HEK293 (cell line): ENCODE measurements at regions not wholly inside any gene's neighbourhood (a gene's known extent, or its start where the extent isn't known, plus 50 kb on each side); places are given as distances from the start of the nearest gene placed in this dataset.

ENCODE experiments used
- CTCF ChIA-PET: fragments of 350-600 bp; formaldehyde crosslinking; extraction: SDS; loops from one replicate; lab custom pipeline; 2021; ENCODE audit warnings: antibody characterized with exemption; lab: Yijun Ruan, JAX
- POLR2A ChIA-PET: fragments of 300-600 bp; formaldehyde crosslinking; extraction: SDS; loops from one replicate; lab custom pipeline; 2020; ENCODE audit warnings: antibody characterized with exemption, inconsistent platforms; lab: Yijun Ruan, JAX
- H3K27ac ChIP-seq: fragments of 200-500 bp; sonication (Bioruptor generic); 2 replicates; pipeline ENCODE4 v1.5.1; 2014; ENCODE audit warnings: low read depth, low read length, control low read depth, inconsistent platforms; ENCODE audit errors: extremely low read depth
- H3K36me3 ChIP-seq, 2 experiments: fragments of 200-500 bp in 1 of 2; sonication (Bioruptor generic) in 1 of 2; 1 replicate in 1 of 2; 2 replicates in 1 of 2; pipeline ENCODE4 v1.5.1; 2014 to 2017; ENCODE audit warnings: inconsistent platforms in 2 of 2, low read length in 2 of 2; ENCODE audit not compliant: control insufficient read depth in 2 of 2, insufficient read depth in 1 of 2
- H3K4me1 ChIP-seq: fragments of 200-500 bp; sonication (Bioruptor generic); 2 replicates; pipeline ENCODE4 v1.5.1; 2014; ENCODE audit warnings: mild to moderate bottlenecking, low read length, inconsistent platforms; ENCODE audit not compliant: control insufficient read depth, insufficient read depth
- H3K4me3 ChIP-seq: 2 replicates; pipeline ENCODE4 v1.5.1; 2011; ENCODE audit warnings: low read depth, mild to moderate bottlenecking, control low read depth, low read length, moderate library complexity
- H3K9me3 ChIP-seq: fragments of 200-500 bp; sonication (Bioruptor generic); 2 replicates; pipeline ENCODE4 v1.5.1; 2014; ENCODE audit warnings: low read depth, low read length, inconsistent platforms; ENCODE audit not compliant: control insufficient read depth, insufficient read depth
- BCL11B ChIP-seq: fragments of 450-650 bp; formaldehyde crosslinking; IDR thresholded peaks from 2 replicates; pipeline ENCODE4 v1.5.1; 2016; ENCODE audit warnings: low read depth, missing biosample characterization, missing genetic modification characterization
- GLI2 ChIP-seq: fragments of 450-650 bp; formaldehyde crosslinking; IDR thresholded peaks from 2 replicates; pipeline ENCODE4; 2017; ENCODE audit warnings: missing biosample characterization, missing genetic modification characterization, low read depth, borderline replicate concordance
- PRDM6 ChIP-seq: fragments of 450-650 bp; formaldehyde crosslinking; IDR thresholded peaks from 2 replicates; pipeline ENCODE4 v1.5.1; 2017; ENCODE audit warnings: missing biosample characterization, missing genetic modification characterization
- SP2 ChIP-seq: fragments of 450-650 bp; formaldehyde crosslinking; IDR thresholded peaks from 2 replicates; pipeline ENCODE4 v1.5.1; 2016; ENCODE audit warnings: missing biosample characterization, missing genetic modification characterization
- ZBTB11 ChIP-seq: fragments of 450-650 bp; formaldehyde crosslinking; conservative IDR thresholded peaks from 2 replicates; pipeline ENCODE4 v1.5.1; 2016; ENCODE audit warnings: low read depth, missing biosample characterization, missing genetic modification characterization
- ZBTB17 ChIP-seq: fragments of 450-650 bp; formaldehyde crosslinking; IDR thresholded peaks from 2 replicates; pipeline ENCODE4 v1.5.1; 2016; ENCODE audit warnings: missing biosample characterization, missing genetic modification characterization
- ZNF148 ChIP-seq: fragments of 450-650 bp; formaldehyde crosslinking; IDR thresholded peaks from 2 replicates; pipeline ENCODE4 v1.5.0; 2017; ENCODE audit warnings: missing biosample characterization, missing genetic modification characterization, borderline replicate concordance
- ZNF155 ChIP-seq: fragments of 450-650 bp; formaldehyde crosslinking; IDR thresholded peaks from 2 replicates; pipeline ENCODE4 v1.5.1; 2016; ENCODE audit warnings: missing biosample characterization, missing genetic modification characterization
- ZNF221 ChIP-seq: fragments of 450-650 bp; formaldehyde crosslinking; IDR thresholded peaks from 2 replicates; pipeline ENCODE4 v1.5.1; 2017; ENCODE audit warnings: missing biosample characterization, missing genetic modification characterization, borderline replicate concordance
- ZNF266 ChIP-seq: fragments of 450-650 bp; formaldehyde crosslinking; IDR thresholded peaks from 2 replicates; pipeline ENCODE4 v1.5.1; 2016; ENCODE audit warnings: missing biosample characterization, missing genetic modification characterization, low read depth
- ZNF324 ChIP-seq: fragments of 450-650 bp; formaldehyde crosslinking; IDR thresholded peaks from 2 replicates; pipeline ENCODE4 v1.5.1; 2016; ENCODE audit warnings: missing biosample characterization, missing genetic modification characterization
- ZNF404 ChIP-seq: fragments of 450-650 bp; formaldehyde crosslinking; IDR thresholded peaks from 2 replicates; pipeline ENCODE4 v1.5.1; 2017; ENCODE audit warnings: missing biosample characterization, missing genetic modification characterization
- ZNF548 ChIP-seq: fragments of 450-650 bp; formaldehyde crosslinking; IDR thresholded peaks from 2 replicates; pipeline ENCODE4 v1.5.1; 2016; ENCODE audit warnings: missing biosample characterization, missing genetic modification characterization
- ZNF555 ChIP-seq: fragments of 450-650 bp; formaldehyde crosslinking; conservative IDR thresholded peaks from 2 replicates; pipeline ENCODE4 v1.5.1; 2017; ENCODE audit warnings: missing biosample characterization, mild to moderate bottlenecking, missing genetic modification characterization, inconsistent platforms
- ZNF585B ChIP-seq: fragments of 450-650 bp; formaldehyde crosslinking; IDR thresholded peaks from 2 replicates; pipeline ENCODE4 v1.5.1; 2016; ENCODE audit warnings: missing biosample characterization, missing genetic modification characterization
- ZNF639 ChIP-seq: fragments of 450-650 bp; formaldehyde crosslinking; IDR thresholded peaks from 2 replicates; pipeline ENCODE4 v1.5.1; 2016; ENCODE audit warnings: missing biosample characterization, missing genetic modification characterization
- ZNF777 ChIP-seq: fragments of 450-650 bp; formaldehyde crosslinking; IDR thresholded peaks from 2 replicates; pipeline ENCODE4 v1.5.1; 2017; ENCODE audit warnings: missing biosample characterization, missing genetic modification characterization, borderline replicate concordance
- ZNF791 ChIP-seq: fragments of 450-650 bp; formaldehyde crosslinking; IDR thresholded peaks from 2 replicates; pipeline ENCODE4 v1.5.1; 2016; ENCODE audit warnings: missing biosample characterization, missing genetic modification characterization
- ZNF830 ChIP-seq: fragments of 450-650 bp; IDR thresholded peaks from 2 replicates; pipeline ENCODE4 v1.5.0; 2018; ENCODE audit warnings: missing biosample characterization, missing genetic modification characterization, low read depth, mild to moderate bottlenecking, moderate library complexity

GRCh38 chr21:18743531-18743930 is 339.9 kb upstream of the TMPRSS15 start:
- Histone ChIP-seq H3K36me3 (no peaks in the 10 kb centered on the region), H3K27ac (no peak overlapping the region), H3K4me3 (no peak overlapping the region), H3K4me1 (no peaks in the 10 kb centered on the region), H3K9me3 (no peaks in the 10 kb centered on the region; the same call in 1 of the 2 replicates)
- TF ChIP-seq PRDM6 (no peak), ZNF791 (tag by site-specific recombination) (no peak), ZNF266 (tag by site-specific recombination) (no peak), ZNF548 (no peak), ZNF639 (tag by site-specific recombination) (no peak), ZNF830 (no peak), ZNF155 (tag by site-specific recombination) (no peak), ZNF777 (tag by site-specific recombination) (no peak), ZNF324 (tag by site-specific recombination) (no peak), GLI2 (tag by site-specific recombination) (no peak), ZNF555 (no peak), ZBTB11 (tag by site-specific recombination) (no peak), ZNF404 (tag by site-specific recombination) (no peak), ZNF585B (no peak), ZNF221 (tag by site-specific recombination) (no peak), BCL11B (tag by site-specific recombination) (no peak), ZNF148 (tag by site-specific recombination) (no peak), SP2 (tag by site-specific recombination) (no peak), ZBTB17 (no peak)
- ChIA-PET CTCF (no interaction called here), POLR2A (no interaction called here)
